H1 (cell line): ENCODE measurements at regions not wholly inside any gene's neighbourhood (a gene's known extent, or its start where the extent isn't known, plus 50 kb on each side); places are given as distances from the start of the nearest gene placed in this dataset.

Experiments
- CTCF ChIA-PET: fragments of 300-600 bp; sonication (Branson Sonifier 250); formaldehyde crosslinking; loops from one replicate; lab custom pipeline; 2021; ENCODE audit not compliant: partially characterized antibody; lab: Charles Lee
- POLR2A ChIA-PET: fragments of 300-600 bp; sonication (Branson Sonifier 250); formaldehyde crosslinking; loops from one replicate; lab custom pipeline; 2021; ENCODE audit warnings: inconsistent platforms; ENCODE audit not compliant: partially characterized antibody; lab: Charles Lee
- DNase-seq, 2 experiments: peaks; one replicate each; pipeline versions ENCODE4 v3.0.0 to v3.0.0-alpha.2; 2010 to 2022; ENCODE audit warnings: low spot score in 2 of 2, low read depth in 1 of 2, mixed read lengths in 1 of 2
- FAIRE-seq: peaks from 2 replicates; lab custom pipeline; 2011; peaks lifted over from hg19 to GRCh38; lab: Jason Lieb, UNC
- H2AFZ ChIP-seq: 2 replicates; pipeline ENCODE4 v1.8.1; 2012; ENCODE audit warnings: low read length, inconsistent platforms
- H2AK5ac ChIP-seq: 2 replicates; pipeline ENCODE4 v1.6.1; 2013; ENCODE audit warnings: low read depth, low read length
- H2BK120ac ChIP-seq: replicated peaks from 2 replicates; pipeline ENCODE3; 2013; ENCODE audit warnings: low read depth, low read length, inconsistent platforms
- H2BK12ac ChIP-seq: 2 replicates; pipeline ENCODE4 v1.6.1; 2013; ENCODE audit warnings: low read depth, low read length
- H2BK15ac ChIP-seq: 2 replicates; pipeline ENCODE4 v1.6.1; 2013; ENCODE audit warnings: low read length
- H2BK20ac ChIP-seq: 2 replicates; pipeline ENCODE4 v1.6.1; 2013; ENCODE audit warnings: low read length
- H2BK5ac ChIP-seq: 2 replicates; pipeline ENCODE4 v1.6.1; 2013; ENCODE audit warnings: low read depth, low read length
- H3K14ac ChIP-seq: 2 replicates; pipeline ENCODE4 v1.6.1; 2013; ENCODE audit warnings: inconsistent platforms; ENCODE audit not compliant: insufficient read length
- H3K18ac ChIP-seq: 2 replicates; pipeline ENCODE4 v1.6.1; 2013; ENCODE audit warnings: low read length; ENCODE audit errors: extremely low read depth
- H3K23ac ChIP-seq: 2 replicates; pipeline ENCODE4 v1.6.1; 2013; ENCODE audit warnings: inconsistent platforms; ENCODE audit not compliant: insufficient read length
- H3K23me2 ChIP-seq: 2 replicates; pipeline ENCODE4 v1.6.1; 2013; ENCODE audit warnings: low read depth, low read length
- H3K27ac ChIP-seq: 2 replicates; pipeline ENCODE4 v1.6.1; 2011; ENCODE audit warnings: low read depth, low read length, inconsistent platforms
- H3K27me3 ChIP-seq, 4 experiments: replicated peaks in 1 of 4; 1 replicate in 1 of 4; 2 replicates in 3 of 4; pipeline versions ENCODE4 v1.6.1 to v1.8.1; 2011 to 2013; ENCODE audit warnings: low read length in 3 of 4, mild to moderate bottlenecking in 3 of 4, inconsistent platforms in 2 of 4, mixed read lengths in 2 of 4, moderate library complexity in 1 of 4; ENCODE audit not compliant: control insufficient read depth in 3 of 4, insufficient read depth in 3 of 4; ENCODE audit errors: extremely low read depth in 1 of 4
- H3K36me3 ChIP-seq, 4 experiments: 2 replicates each; pipeline versions ENCODE4 v1.6.1 to v1.8.1; 2011 to 2013; ENCODE audit warnings: mild to moderate bottlenecking in 4 of 4, low read length in 3 of 4, moderate library complexity in 2 of 4, control low read depth in 1 of 4, inconsistent platforms in 1 of 4; ENCODE audit not compliant: insufficient read depth in 4 of 4, control insufficient read depth in 2 of 4
- H3K4ac ChIP-seq: replicated peaks from 2 replicates; pipeline ENCODE3; 2013; ENCODE audit warnings: low read length, low read depth, mixed read lengths, inconsistent platforms; ENCODE audit not compliant: insufficient read length
- H3K4me1 ChIP-seq, 4 experiments: replicated peaks in 1 of 4; 1 replicate in 1 of 4; 2 replicates in 3 of 4; pipeline versions ENCODE4 v1.6.1 to v1.8.1; 2011 to 2013; ENCODE audit warnings: low read length in 3 of 4, inconsistent platforms in 2 of 4, mixed read lengths in 1 of 4; ENCODE audit not compliant: insufficient read depth in 4 of 4, control insufficient read depth in 3 of 4
- H3K4me2 ChIP-seq, 2 experiments: 2 replicates each; pipeline versions ENCODE4 v1.6.1 to v1.8.1; 2011 to 2013; ENCODE audit warnings: low read depth in 2 of 2, low read length in 2 of 2, control low read depth in 1 of 2, inconsistent platforms in 1 of 2, mild to moderate bottlenecking in 1 of 2; ENCODE audit not compliant: insufficient read depth in 1 of 2
- H3K4me3 ChIP-seq, 4 experiments: fragments of 200-600, 300-600 bp in 1 of 4; sonication (generic), shearing (Covaris generic), sonication (Bioruptor Twin) in 1 of 4; 2 replicates each; pipeline versions ENCODE4 v1.5.1 to v1.8.1; 2011 to 2016; ENCODE audit warnings: low read length in 4 of 4, low read depth in 3 of 4, control low read depth in 2 of 4, inconsistent platforms in 2 of 4, mild to moderate bottlenecking in 2 of 4, mixed read lengths in 1 of 4, moderate library complexity in 1 of 4; ENCODE audit not compliant: insufficient read depth in 2 of 4; ENCODE audit errors: extremely low read depth in 1 of 4
- H3K56ac ChIP-seq: replicated peaks from 2 replicates; pipeline ENCODE3; 2013; ENCODE audit warnings: low read depth, mild to moderate bottlenecking, mixed read lengths, low read length, inconsistent platforms; ENCODE audit not compliant: insufficient read length
- H3K79me1 ChIP-seq: 2 replicates; pipeline ENCODE4 v1.6.1; 2013; ENCODE audit warnings: low read depth, low read length, control low read depth
- H3K79me2 ChIP-seq, 2 experiments: 2 replicates each; pipeline versions ENCODE4 v1.6.1 to v1.8.1; 2012 to 2013; ENCODE audit warnings: low read length in 2 of 2, mild to moderate bottlenecking in 2 of 2, inconsistent platforms in 1 of 2; ENCODE audit not compliant: insufficient read depth in 2 of 2, control insufficient read depth in 1 of 2
- H3K9ac ChIP-seq, 4 experiments: replicated peaks in 1 of 4; 1 replicate in 1 of 4; 2 replicates in 3 of 4; pipeline versions ENCODE4 v1.6.1 to v1.8.1; 2011 to 2013; ENCODE audit warnings: low read depth in 3 of 4, low read length in 3 of 4, control low read depth in 2 of 4, mild to moderate bottlenecking in 2 of 4, moderate library complexity in 2 of 4, inconsistent platforms in 1 of 4; ENCODE audit errors: extremely low read depth in 1 of 4
- H3K9me3 ChIP-seq, 2 experiments: 2 replicates each; pipeline versions ENCODE4 v1.6.1 to v1.8.1; 2012 to 2013; ENCODE audit warnings: mild to moderate bottlenecking in 2 of 2, moderate library complexity in 2 of 2, control low read depth in 1 of 2, inconsistent platforms in 1 of 2, low read depth in 1 of 2, low read length in 1 of 2, mixed read lengths in 1 of 2; ENCODE audit not compliant: insufficient read depth in 2 of 2
- H4K20me1 ChIP-seq, 2 experiments: replicated peaks in 1 of 2; 2 replicates each; pipeline versions ENCODE3 to v1.8.1; 2011 to 2013; ENCODE audit warnings: inconsistent platforms in 2 of 2, low read length in 2 of 2, mild to moderate bottlenecking in 1 of 2; ENCODE audit not compliant: insufficient read depth in 2 of 2, control insufficient read depth in 1 of 2
- H4K5ac ChIP-seq: 2 replicates; pipeline ENCODE4 v1.6.1; 2013; ENCODE audit warnings: low read length, low read depth, mixed read lengths, inconsistent platforms; ENCODE audit not compliant: insufficient read length
- H4K8ac ChIP-seq: 2 replicates; pipeline ENCODE4 v1.8.0; 2013; ENCODE audit warnings: mild to moderate bottlenecking, moderate library complexity, low read length, inconsistent platforms; ENCODE audit not compliant: insufficient read depth; ENCODE audit errors: extremely low read depth
- H4K91ac ChIP-seq: replicated peaks from 2 replicates; pipeline ENCODE3; 2013; ENCODE audit warnings: low read length, mixed read lengths, inconsistent platforms; ENCODE audit not compliant: insufficient read length
- BACH1 ChIP-seq: IDR thresholded peaks from 2 replicates; pipeline ENCODE4 v1.6.1; 2012; ENCODE audit warnings: low read length, improper control_type of control experiment
- BRCA1 ChIP-seq: IDR thresholded peaks from 2 replicates; pipeline ENCODE4 v1.6.1; 2012; ENCODE audit warnings: low read depth, low read length, improper control_type of control experiment
- CHD2 ChIP-seq: IDR thresholded peaks from 2 replicates; pipeline ENCODE4 v1.6.1; 2012; ENCODE audit warnings: low read length, improper control_type of control experiment
- HDAC2 ChIP-seq, 2 experiments: fragments of 300-600 bp in 1 of 2; sonication (generic) in 1 of 2; IDR thresholded peaks; 2 replicates each; pipeline ENCODE4 v1.6.1; 2011 to 2012; ENCODE audit warnings: low read depth in 2 of 2, low read length in 2 of 2, mild to moderate bottlenecking in 2 of 2, moderate library complexity in 2 of 2, borderline replicate concordance in 1 of 2, inconsistent platforms in 1 of 2
- PHF8 ChIP-seq: fragments of 200-600 bp; sonication (generic); conservative IDR thresholded peaks from 2 replicates; pipeline ENCODE4 v1.7.1; 2012; ENCODE audit warnings: low read depth, mild to moderate bottlenecking, inconsistent platforms, low read length, moderate library complexity
- YY1 ChIP-seq: IDR thresholded peaks from 2 replicates; pipeline ENCODE4 v1.6.1; 2011; ENCODE audit warnings: low read depth, mild to moderate bottlenecking, low read length
- WGBS, 2 experiments: shearing (Covaris generic) in 1 of 2; methylation state at CpG; one replicate each; pipeline versions ENCODE4 v1.1.6 to v1.1.7; 2013 to 2015; ENCODE audit warnings: low lambda C conversion rate in 2 of 2, mixed read lengths in 2 of 2, inconsistent platforms in 1 of 2, low coverage in 1 of 2, missing lambda C conversion rate in 1 of 2; ENCODE audit not compliant: insufficient replicate concordance in 2 of 2, insufficient coverage in 1 of 2, insufficient read length in 1 of 2; ENCODE audit errors: extremely low coverage in 1 of 2, missing lambda C conversion rate in 1 of 2; 5-methylcytosine and 5-hydroxymethylcytosine counted together

GRCh38 chr14:30131581-30132097 is 204.0 kb upstream of the PRKD1 start:
- no peak overlapping the region for H3K4ac ChIP-seq
- H2BK12ac ChIP-seq: no peak overlapping the region
- H3K4me1 ChIP-seq: peaks cover 0 to 4% (median 0%) of the 10 kb centered on the region in 4 experiments; a peak in 1 of 7 replicates
- FAIRE-seq: no peak
- no peak overlapping the region for H4K8ac ChIP-seq
- H2AK5ac ChIP-seq: no peak overlapping the region
- H4K91ac ChIP-seq: no peak overlapping the region
- H3K4me2 ChIP-seq: no peak overlapping the region
- WGBS, 2 experiments: 86% methylated on average over 5 of the region's 5 CpGs; no CpG with 5 or more reads in 1 of the 2 experiments
- H3K23ac ChIP-seq: no peak overlapping the region
- no peaks in the 10 kb centered on the region for H4K20me1 ChIP-seq
- ChIA-PET POLR2A (no interaction called here), CTCF (interaction anchor here (1.4 kb wide), 1 partner anchor 311 kb away, joined by 6 read pairs; no protein-coding TSS in a partner anchor)
- no peak overlapping the region for H3K4me3 ChIP-seq
- H3K79me1 ChIP-seq: no peaks in the 10 kb centered on the region
- no peak for DNase-seq
- no peak overlapping the region for H2BK15ac ChIP-seq
- H3K14ac ChIP-seq: no peak overlapping the region
- H3K79me2 ChIP-seq: no peaks in the 10 kb centered on the region
- no peak overlapping the region for H3K9ac ChIP-seq
- H3K9me3 ChIP-seq: no peaks in the 10 kb centered on the region
- no peak overlapping the region for H3K18ac ChIP-seq
- no peak overlapping the region for H3K56ac ChIP-seq
- no peak overlapping the region for H4K5ac ChIP-seq
- H2AFZ ChIP-seq: no peak overlapping the region
- H2BK5ac ChIP-seq: no peak overlapping the region
- H3K36me3 ChIP-seq: no peaks in the 10 kb centered on the region
- no peaks in the 10 kb centered on the region for H3K23me2 ChIP-seq
- H2BK120ac ChIP-seq: no peak overlapping the region
- H2BK20ac ChIP-seq: no peak overlapping the region
- H3K27me3 ChIP-seq: no peaks in the 10 kb centered on the region
- TF ChIP-seq BRCA1 (no peak), YY1 (no peak), PHF8 (no peak), HDAC2 (IDR thresholded peaks at IDR 0.05; ENCODE audit: borderline replicate concordance in 1 of 2, low read depth in 2 of 2, low read length in 2 of 2) (no peak), BACH1 (no peak), CHD2 (no peak)
- H3K27ac ChIP-seq: no peak overlapping the region
